ENCODE measurements at regions not wholly inside any gene's neighbourhood (a gene's known extent, or its start where the extent isn't known, plus 50 kb on each side); places are given as distances from the start of the nearest gene placed in this dataset.
"Not testable (repeated sequence)": the region's sequence is repeated elsewhere in the genome, so short reads cannot be mapped to it uniquely, and the experiment has no call there.

DNA sequence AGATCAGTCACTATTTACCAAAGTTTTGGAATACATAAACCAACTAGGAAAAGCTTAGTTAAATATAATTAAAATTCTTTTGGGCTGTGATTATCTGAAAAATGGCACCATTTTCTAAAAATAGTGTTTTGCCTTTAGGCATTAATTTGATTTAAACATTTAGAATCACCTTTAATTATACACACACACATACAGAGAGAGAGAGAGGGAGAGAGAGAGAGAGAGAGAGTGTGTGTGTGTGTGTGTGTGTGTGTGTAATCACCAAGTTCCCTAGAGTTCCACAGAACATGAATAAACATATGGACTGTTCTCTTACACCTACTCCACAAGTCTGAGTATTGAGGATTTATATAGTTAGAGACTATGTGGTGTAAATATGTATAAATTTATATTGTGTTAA lies 141.2 kb upstream of the ATXN1 start:
- no peak for DNase-seq

DNA sequence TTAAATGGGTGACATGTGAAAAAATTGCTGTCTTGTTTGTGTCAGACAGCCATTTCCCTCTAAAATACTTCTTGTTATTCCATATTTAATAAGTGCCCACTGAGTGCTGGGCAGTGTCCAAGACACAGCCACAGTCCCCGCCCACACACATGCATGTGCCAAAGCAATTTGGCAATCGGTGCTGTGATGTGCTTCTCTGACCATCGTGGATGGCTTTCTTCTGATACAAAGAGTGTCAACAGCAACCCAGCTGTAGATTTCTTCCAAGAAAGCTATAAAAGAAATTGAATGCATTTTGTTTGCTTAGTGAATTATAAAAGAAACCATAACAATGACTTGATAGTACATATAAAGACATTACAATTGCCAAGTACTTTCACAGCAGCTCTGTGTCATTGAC lies 140.5 kb upstream of the ATXN1 start:
- DNase-seq = no peak

DNA sequence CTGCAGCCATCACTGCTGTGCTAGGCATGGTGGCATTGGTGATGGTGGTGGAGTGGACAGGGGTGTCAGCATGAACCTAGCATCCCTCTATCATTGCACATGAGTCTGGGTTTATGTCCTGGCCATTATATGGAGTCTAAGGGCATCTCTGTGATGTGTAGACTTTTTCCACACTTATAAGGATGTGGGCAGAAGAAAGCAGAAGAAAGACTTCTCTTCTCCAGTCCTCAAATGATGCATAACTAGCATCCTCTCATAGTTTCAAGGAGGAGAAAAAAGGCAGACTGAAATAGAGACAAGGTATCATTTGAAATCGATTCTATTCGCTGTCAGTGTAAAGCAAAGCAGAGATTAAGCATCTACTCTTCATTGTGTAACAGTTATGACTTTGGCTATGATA lies 140.0 kb upstream of the ATXN1 start:
- DNase-seq = no peak

- no peak for DNase-seq
Measured at GRCh38 chr6:16898640-16899396, 137.6 kb upstream of the ATXN1 start.

DNA sequence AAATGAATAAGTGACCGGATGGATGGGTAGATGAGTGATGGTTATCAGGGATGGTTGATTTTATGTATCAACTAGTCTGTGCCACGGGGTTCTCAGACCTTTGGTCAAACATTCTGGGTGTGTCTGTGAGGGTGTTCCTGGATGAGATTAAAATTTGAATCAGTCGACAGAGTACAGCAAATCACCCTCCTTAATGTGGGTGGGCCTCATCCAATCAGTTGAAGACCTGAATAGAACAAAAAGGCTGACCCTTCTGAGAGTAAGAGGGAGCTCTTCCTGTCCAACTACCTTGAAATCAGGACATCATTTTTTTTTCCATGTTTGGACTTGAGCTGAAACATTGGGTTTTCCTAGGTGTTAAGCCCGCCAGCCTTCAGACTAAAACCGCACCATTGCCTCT lies 136.4 kb upstream of the ATXN1 start:
- DNase-seq = no peak

- DNase-seq = no peak
Measured at GRCh38 chr6:16894301-16894700, 133.0 kb upstream of the ATXN1 start.

GRCh38 chr6:16891110-16891509 lies 129.8 kb upstream of the ATXN1 start:
- not testable (repeated sequence) for DNase-seq

- DNase-seq = no peak
Measured at GRCh38 chr6:16885411-16886160, 124.3 kb upstream of the ATXN1 start.

DNA sequence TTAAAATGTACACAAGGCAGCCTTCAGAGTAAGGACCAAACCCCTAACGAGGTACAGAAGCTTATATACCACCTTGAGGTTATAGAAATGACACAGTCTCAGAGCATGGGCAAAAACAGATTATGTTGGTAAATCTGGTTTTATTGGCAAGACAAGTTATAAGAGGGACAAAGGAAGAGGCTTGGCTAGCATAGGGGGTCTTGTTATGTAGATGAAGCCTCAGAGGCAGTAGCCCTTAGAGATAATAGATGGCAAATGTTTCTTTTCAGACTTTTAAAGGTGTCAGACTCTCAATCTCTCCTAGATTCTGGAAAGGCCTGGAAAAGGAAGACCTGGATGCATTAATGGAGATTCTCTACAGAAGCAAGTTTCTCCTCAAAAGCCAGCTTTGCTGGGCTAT lies 123.3 kb upstream of the ATXN1 start:
- DNase-seq = no peak

GRCh38 chr6:16883414-16883813 lies 122.2 kb upstream of the ATXN1 start:
- no peak for DNase-seq

GRCh38 chr6:16882230-16882629 lies 121.0 kb upstream of the ATXN1 start:
- DNase-seq = no peak

DNA sequence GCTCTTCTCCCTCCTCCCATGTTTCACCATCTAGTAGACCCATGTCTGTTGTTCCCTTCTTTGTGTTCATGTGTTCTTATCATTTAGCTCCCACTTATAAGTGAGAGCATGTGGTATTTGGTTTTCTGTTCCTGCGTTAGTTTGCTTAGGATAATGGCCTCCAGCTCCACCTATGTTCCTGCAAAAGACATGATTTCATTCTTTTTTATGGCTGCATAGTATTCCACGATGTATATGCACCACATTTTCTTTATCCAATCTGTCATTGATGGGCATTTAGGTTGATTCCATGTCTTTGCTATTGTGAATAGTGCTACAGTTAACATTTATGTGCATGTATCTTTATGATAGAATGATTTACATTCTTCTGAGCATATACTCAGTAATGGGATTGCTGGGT lies 115.6 kb upstream of the ATXN1 start:
- DNase-seq = not testable (repeated sequence)

DNA sequence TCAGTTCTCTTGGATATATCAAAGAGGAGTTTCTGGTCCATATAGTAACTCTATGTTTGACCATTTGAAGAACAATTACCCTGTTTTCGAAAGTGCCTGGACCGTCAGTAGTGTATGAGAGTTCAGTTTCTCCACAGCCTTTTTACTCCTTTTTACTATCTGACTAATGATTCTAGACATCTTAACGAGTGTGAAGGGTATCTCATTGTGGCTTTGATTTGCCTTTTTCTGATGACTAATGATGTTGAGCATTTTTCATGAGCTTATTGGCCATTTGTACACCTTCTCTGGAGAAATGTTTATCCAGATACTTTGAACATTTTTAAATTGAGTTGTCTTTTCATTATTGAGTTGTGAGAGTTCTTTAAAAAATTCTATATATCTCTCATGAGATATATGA lies 114.9 kb upstream of the ATXN1 start:
- no peak for DNase-seq

DNA sequence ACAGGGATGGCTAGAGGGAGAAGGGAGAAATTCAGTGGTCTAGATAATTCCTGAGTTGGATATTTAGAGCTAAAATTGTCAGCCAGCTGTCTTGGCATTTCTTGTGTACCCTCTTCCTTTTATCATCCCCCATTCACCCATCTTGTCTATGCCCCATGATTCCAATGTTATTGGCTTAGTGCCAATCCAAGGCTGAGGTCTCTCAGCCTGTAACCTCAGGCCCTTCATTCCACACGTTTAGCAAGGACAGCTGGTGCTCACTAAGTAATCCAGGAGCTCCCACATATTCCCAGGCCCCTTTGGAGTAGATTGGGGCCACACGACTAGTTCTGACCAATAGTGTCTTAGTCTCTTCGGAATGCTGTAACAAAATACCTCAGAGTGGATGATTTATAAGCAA lies 112.4 kb upstream of the ATXN1 start:
- no peak for DNase-seq

DNA sequence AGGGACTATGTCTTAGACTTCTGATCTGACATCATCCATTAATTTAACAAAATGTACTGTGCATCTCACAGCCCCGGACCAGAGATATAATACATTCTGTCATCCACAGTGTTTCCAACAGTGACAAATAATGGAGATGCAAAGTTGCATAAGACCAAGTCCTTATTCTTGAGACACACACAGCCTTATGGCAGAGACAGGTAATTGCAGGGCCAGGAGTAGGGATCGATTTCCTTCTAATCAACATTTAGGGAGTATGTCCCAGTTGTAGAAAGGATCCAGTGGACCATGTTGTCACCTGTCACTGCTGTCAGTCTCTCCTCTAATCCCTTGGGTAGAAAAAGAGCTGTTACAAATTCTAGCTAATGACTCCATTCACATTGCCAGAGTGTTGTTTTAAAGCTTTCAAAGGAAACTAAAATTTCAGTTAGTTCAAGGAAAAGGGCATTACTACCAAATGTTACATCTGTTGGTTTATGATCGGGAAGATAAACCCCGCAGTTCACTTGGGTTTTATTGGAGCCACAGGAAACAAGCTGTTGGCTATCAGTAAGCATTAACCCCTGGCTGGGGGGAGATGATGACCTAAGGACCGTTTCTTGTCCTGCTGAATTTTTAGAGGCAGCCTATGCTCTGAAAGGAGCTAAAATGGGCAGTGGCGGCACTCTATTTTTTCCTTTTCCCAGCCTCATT lies 111.4 kb upstream of the ATXN1 start:
- no peak for DNase-seq

DNA sequence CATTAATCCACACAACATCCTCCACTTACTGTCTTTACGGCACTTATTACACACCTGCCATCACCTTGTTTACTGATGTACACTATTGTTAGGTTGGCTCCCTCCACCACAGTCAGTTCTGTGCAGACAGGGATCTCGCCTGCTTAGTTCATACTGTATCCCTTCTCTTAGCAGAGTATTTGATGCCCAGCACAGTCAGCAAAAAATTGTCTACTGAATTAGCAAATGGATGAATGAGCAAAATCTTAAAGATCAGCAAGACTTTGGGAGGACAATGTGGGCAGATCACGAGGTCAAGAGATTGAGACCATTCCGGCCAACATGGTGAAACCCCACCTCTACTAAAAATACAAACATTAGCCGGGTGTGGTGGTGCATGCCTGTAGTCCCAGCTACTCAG lies 109.8 kb upstream of the ATXN1 start:
- DNase-seq = no peak

DNA sequence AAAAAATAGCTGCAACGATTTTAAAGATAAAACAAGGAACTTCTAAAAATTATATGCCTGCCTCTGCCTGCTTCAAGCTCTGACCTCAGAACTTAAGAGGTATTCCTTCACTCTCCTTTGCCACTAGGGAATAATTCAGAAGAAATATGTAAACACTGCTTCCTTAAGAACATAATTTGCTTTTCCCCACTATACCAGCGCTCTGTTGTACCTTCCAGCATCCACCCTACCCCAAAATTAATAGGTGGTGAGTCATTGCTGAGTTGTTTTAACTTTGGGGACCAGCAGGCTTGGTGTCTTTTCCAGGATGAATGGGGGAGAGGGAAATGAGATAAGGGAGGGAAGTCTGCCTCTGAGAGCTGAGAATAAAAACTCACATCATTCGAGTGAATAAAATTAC lies 107.7 kb upstream of the ATXN1 start:
- DNase-seq = no peak

DNA sequence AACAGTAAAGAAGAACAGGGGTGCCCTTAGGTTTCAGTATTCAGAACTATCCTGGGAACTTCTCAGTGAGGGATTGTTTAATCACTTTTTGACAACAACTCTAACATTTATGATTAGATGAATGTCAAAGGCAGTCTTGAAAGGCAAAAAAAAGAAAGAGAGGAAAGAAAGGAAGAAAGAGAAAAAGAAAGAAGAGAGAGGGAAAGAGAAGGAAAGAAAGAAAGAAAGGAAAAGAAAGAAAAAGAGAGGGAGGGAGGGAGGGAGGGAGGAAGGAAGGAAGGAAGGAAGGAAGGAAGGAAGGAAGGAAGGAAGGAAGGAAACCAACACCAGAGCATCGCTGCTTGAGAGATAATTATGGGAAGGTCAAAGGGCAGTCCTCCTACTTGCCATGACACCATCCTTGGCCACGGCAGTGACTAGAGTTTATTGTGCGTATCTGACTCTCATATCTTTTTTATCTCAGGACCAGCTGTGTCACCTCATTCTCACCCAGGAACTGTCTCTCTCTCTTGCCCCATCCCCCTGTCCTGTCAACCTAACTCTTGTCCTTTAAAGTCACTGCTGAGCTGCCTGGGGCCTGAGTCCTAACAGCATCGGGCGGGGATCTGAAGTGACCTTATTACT lies 96.8 kb upstream of the ATXN1 start:
- DNase-seq = no peak

GRCh38 chr6:16855460-16855859 lies 94.2 kb upstream of the ATXN1 start:
- no peak for DNase-seq

- no peak for DNase-seq
Measured at GRCh38 chr6:16854986-16855385, 93.7 kb upstream of the ATXN1 start.

- no peak for DNase-seq
Measured at GRCh38 chr6:16852671-16853070, 91.4 kb upstream of the ATXN1 start.

GRCh38 chr6:16851758-16852157 lies 90.5 kb upstream of the ATXN1 start:
- DNase-seq = no peak

GRCh38 chr6:16851044-16851540 lies 89.8 kb upstream of the ATXN1 start:
- no peak for DNase-seq

GRCh38 chr6:16850681-16851026 lies 89.4 kb upstream of the ATXN1 start:
- no peak for DNase-seq

All from stimulated activated CD4-positive, alpha-beta T cell treated with anti-CD3 and anti-CD28 coated beads, Interleukin-4, amount 100 ng/mL, for 1 hour (primary cell).